HepG2 (cell line): ENCODE measurements at regions not wholly inside any gene's neighbourhood (a gene's known extent, or its start where the extent isn't known, plus 50 kb on each side); places are given as distances from the start of the nearest gene placed in this dataset.

Source experiments
- ATAC-seq: fragments of 200-7000 bp; cut with Tn5 transposase; 3 replicates; pipeline ENCODE4 v1.9.1; 2020; ENCODE audit warnings: mild to moderate bottlenecking, moderate library complexity
- BruUV-seq: library from RNA; stranded (reverse); fragments of 400-500 nt; replicated peaks from 2 replicates; lab custom pipeline; 2021; lab: Mats Ljungman, UMichigan
- CTCF ChIA-PET: fragments of 300-600 bp; formaldehyde crosslinking; extraction: SDS; loops from one replicate; lab custom pipeline; 2021; ENCODE audit warnings: low total read pairs, inconsistent platforms, low intra/inter-chr PET ratio; lab: Yijun Ruan, JAX
- POLR2A ChIA-PET: fragments of 350-600 bp; sonication (Branson Sonifier 250); formaldehyde crosslinking; loops from one replicate; lab custom pipeline; 2020; ENCODE audit warnings: antibody characterized with exemption, inconsistent platforms; lab: Yijun Ruan, JAX
- DNase-seq: peaks from one replicate; pipeline ENCODE4 v3.0.0-alpha.2; 2015; ENCODE audit warnings: low spot score
- FAIRE-seq: peaks from 3 replicates; lab custom pipeline; 2011; peaks lifted over from hg19 to GRCh38; lab: Jason Lieb, UNC
- H2AFZ ChIP-seq: one replicate; pipeline ENCODE4 v1.6.1; 2011; ENCODE audit warnings: low read length, inconsistent platforms
- H3K27ac ChIP-seq: fragments of 300-600 bp; 3 replicates; pipeline ENCODE4 v1.8.0; 2011; ENCODE audit warnings: mixed run types, mild to moderate bottlenecking, mixed read lengths, low read length, inconsistent platforms; ENCODE audit not compliant: insufficient read depth; ENCODE audit errors: extremely low read length
- H3K27me3 ChIP-seq, 2 experiments: fragments of 200-600 bp in 1 of 2; 2 replicates in 1 of 2; 3 replicates in 1 of 2; pipeline versions ENCODE4 v1.6.0 to v1.8.0; 2011; ENCODE audit warnings: low read length in 2 of 2, mild to moderate bottlenecking in 2 of 2, moderate library complexity in 2 of 2, inconsistent platforms in 1 of 2; ENCODE audit not compliant: insufficient read depth in 2 of 2, control insufficient read depth in 1 of 2
- H3K36me3 ChIP-seq, 2 experiments: fragments of 200-600 bp in 1 of 2; replicated peaks in 1 of 2; 2 replicates in 1 of 2; 3 replicates in 1 of 2; pipeline versions ENCODE4 v1.5.1 to v1.8.0; 2011; ENCODE audit warnings: low read length in 2 of 2, inconsistent platforms in 1 of 2; ENCODE audit not compliant: insufficient read depth in 2 of 2, control insufficient read depth in 1 of 2
- H3K4me1 ChIP-seq: 2 replicates; pipeline ENCODE4 v1.5.1; 2012; ENCODE audit warnings: low read length, inconsistent platforms; ENCODE audit not compliant: insufficient read depth
- H3K4me2 ChIP-seq: 2 replicates; pipeline ENCODE4 v1.6.0; 2011; ENCODE audit warnings: low read depth, low read length, inconsistent platforms
- H3K4me3 ChIP-seq, 3 experiments: fragments of 200-600 bp in 1 of 3; sonication (generic), shearing (Covaris generic) in 1 of 3; replicated peaks in 1 of 3; 2 replicates each; pipeline ENCODE4 v1.5.1; 2011 to 2016; ENCODE audit warnings: low read length in 3 of 3, inconsistent platforms in 2 of 3, low read depth in 2 of 3, mild to moderate bottlenecking in 2 of 3, control low read depth in 1 of 3, mixed read lengths in 1 of 3; ENCODE audit not compliant: insufficient read depth in 1 of 3
- H3K79me2 ChIP-seq: one replicate; pipeline ENCODE4 v1.6.1; 2011; ENCODE audit warnings: low read length, inconsistent platforms; ENCODE audit not compliant: insufficient read depth
- H3K9ac ChIP-seq: 2 replicates; pipeline ENCODE4 v1.6.0; 2011; ENCODE audit warnings: mild to moderate bottlenecking, low read depth, low read length, inconsistent platforms; ENCODE audit not compliant: insufficient read depth
- H3K9me3 ChIP-seq: 2 replicates; pipeline ENCODE4 v1.5.1; 2012; ENCODE audit warnings: mild to moderate bottlenecking, low read length
- H4K20me1 ChIP-seq: 2 replicates; pipeline ENCODE4 v1.6.0; 2011; ENCODE audit warnings: inconsistent platforms, mild to moderate bottlenecking, low read length, moderate library complexity; ENCODE audit not compliant: insufficient read depth
- ETS1 ChIP-seq: sonication (generic); formaldehyde crosslinking; IDR thresholded peaks from 2 replicates; pipeline ENCODE4 v1.4.0; 2020; ENCODE audit warnings: missing genetic modification reagents
- FOXP4 ChIP-seq: sonication (generic); formaldehyde crosslinking; IDR thresholded peaks from 2 replicates; pipeline ENCODE4 v1.4.0; 2020; ENCODE audit warnings: missing genetic modification reagents
- MED8 ChIP-seq: sonication (generic); formaldehyde crosslinking; IDR thresholded peaks from 2 replicates; pipeline ENCODE4 v1.8.1; 2023; ENCODE audit warnings: mild to moderate bottlenecking, missing genetic modification reagents; ENCODE audit not compliant: insufficient replicate concordance
- NFKB2 ChIP-seq: sonication (generic); formaldehyde crosslinking; IDR thresholded peaks from 2 replicates; pipeline ENCODE4 v1.4.0; 2020; ENCODE audit warnings: missing genetic modification reagents, borderline replicate concordance
- SMARCC2 ChIP-seq: fragments of 450-650 bp; IDR thresholded peaks from 2 replicates; pipeline ENCODE4 v1.6.1; 2017; ENCODE audit warnings: antibody characterized with exemption, mild to moderate bottlenecking
- SP5 ChIP-seq: IDR thresholded peaks from 2 replicates; pipeline ENCODE4 v1.6.1; 2016; ENCODE audit warnings: low read depth, borderline replicate concordance
- ZBTB38 ChIP-seq: sonication (generic); formaldehyde crosslinking; IDR thresholded peaks from 2 replicates; pipeline ENCODE4 v1.5.1; 2020; ENCODE audit warnings: mild to moderate bottlenecking, missing genetic modification reagents
- ZFAT ChIP-seq: sonication (generic); formaldehyde crosslinking; conservative IDR thresholded peaks from 2 replicates; pipeline ENCODE4 v1.8.1; 2023; ENCODE audit warnings: missing genetic modification reagents, inconsistent platforms
- ZFP36L1 ChIP-seq: sonication (generic); formaldehyde crosslinking; IDR thresholded peaks from 2 replicates; pipeline ENCODE4 v1.8.0; 2022; ENCODE audit warnings: mild to moderate bottlenecking, missing genetic modification reagents, moderate library complexity
- ZMAT5 ChIP-seq: sonication (generic); formaldehyde crosslinking; IDR thresholded peaks from 2 replicates; pipeline ENCODE4 v1.5.0; 2020; ENCODE audit warnings: mild to moderate bottlenecking, low read depth, missing genetic modification reagents, borderline replicate concordance
- ZNF18 ChIP-seq: sonication (generic); formaldehyde crosslinking; IDR thresholded peaks from 2 replicates; pipeline ENCODE4 v1.8.0; 2022; ENCODE audit warnings: mild to moderate bottlenecking, missing genetic modification reagents; ENCODE audit not compliant: insufficient replicate concordance
- ZNF207 ChIP-seq: fragments of 450-650 bp; IDR thresholded peaks from 2 replicates; pipeline ENCODE4 v1.6.1; 2016; ENCODE audit warnings: antibody characterized with exemption, borderline replicate concordance
- ZNF335 ChIP-seq: sonication (generic); formaldehyde crosslinking; IDR thresholded peaks from 2 replicates; pipeline ENCODE4 v1.4.0; 2020; ENCODE audit warnings: missing genetic modification reagents
- ZNF432 ChIP-seq: sonication (generic); formaldehyde crosslinking; IDR thresholded peaks from 2 replicates; pipeline ENCODE4 v1.5.0; 2020; ENCODE audit warnings: missing genetic modification reagents, mild to moderate bottlenecking, borderline replicate concordance
- WGBS: methylation state at CpG from one replicate; pipeline ENCODE4 v1.1.6; 2017; ENCODE audit warnings: low lambda C conversion rate; 5-methylcytosine and 5-hydroxymethylcytosine counted together
- in situ Hi-C: cut with HindIII; loops from 2 replicates; pipeline ENCODE4 v1.10.0; 2017; ENCODE audit warnings: low pct_unique_long_range_greater_than_20kb; ENCODE audit not compliant: extremely low pct_ligation_motif_present
- intact Hi-C: fragments of 100-400 bp; cut with micrococcal nuclease; formaldehyde crosslinking; loops from one replicate; pipeline ENCODE4 v1.10.0; 2022; ENCODE audit not compliant: unreplicated experiment
- TF ChIP-seq, protein P1 (sequence below): IDR thresholded peaks from 2 replicates; pipeline ENCODE4 v1.6.1; 2016

- Histone ChIP-seq H3K9me3 (no peaks in the 10 kb centered on the region), H3K4me3 (no peak overlapping the region), H4K20me1 (no peaks in the 10 kb centered on the region), H3K4me1 (peaks cover 3% of the 10 kb centered on the region), H3K27ac (no peak overlapping the region), H3K4me2 (no peak overlapping the region), H3K27me3 (peaks cover 2 to 9% of the 10 kb centered on the region in 2 experiments; a peak in 1 of 5 replicates), H2AFZ (no peak overlapping the region), H3K79me2 (no peaks in the 10 kb centered on the region), H3K9ac (no peak overlapping the region), H3K36me3 (no peaks in the 10 kb centered on the region)
- DNase-seq (no peak), ATAC-seq (no peak), FAIRE-seq (no peak)
- CTCF ChIA-PET = no interaction called here
- POLR2A ChIA-PET = no interaction called here
- 31% methylated on average over 1 of the region's 1 CpG for WGBS
- in situ Hi-C loops (no loop called here), intact Hi-C loops (no loop called here)
- no TSS peak for BruUV-seq
- TF ChIP-seq ZNF18 (CRISPR knock-in tag) = no peak
- TF ChIP-seq ZNF335 (CRISPR knock-in tag) = no peak
- no peak for TF ChIP-seq ZNF432 (CRISPR knock-in tag)
- TF ChIP-seq ZNF207 = no peak
- TF ChIP-seq FOXP4 = no peak
- no peak for TF ChIP-seq ZBTB38 (CRISPR knock-in tag)
- TF ChIP-seq, protein P1, sequence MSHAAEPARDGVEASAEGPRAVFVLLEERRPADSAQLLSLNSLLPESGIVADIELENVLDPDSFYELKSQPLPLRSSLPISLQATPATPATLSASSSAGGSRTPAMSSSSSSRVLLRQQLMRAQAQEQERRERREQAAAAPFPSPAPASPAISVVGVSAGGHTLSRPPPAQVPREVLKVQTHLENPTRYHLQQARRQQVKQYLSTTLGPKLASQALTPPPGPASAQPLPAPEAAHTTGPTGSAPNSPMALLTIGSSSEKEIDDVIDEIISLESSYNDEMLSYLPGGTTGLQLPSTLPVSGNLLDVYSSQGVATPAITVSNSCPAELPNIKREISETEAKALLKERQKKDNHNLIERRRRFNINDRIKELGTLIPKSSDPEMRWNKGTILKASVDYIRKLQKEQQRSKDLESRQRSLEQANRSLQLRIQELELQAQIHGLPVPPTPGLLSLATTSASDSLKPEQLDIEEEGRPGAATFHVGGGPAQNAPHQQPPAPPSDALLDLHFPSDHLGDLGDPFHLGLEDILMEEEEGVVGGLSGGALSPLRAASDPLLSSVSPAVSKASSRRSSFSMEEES (CRISPR knock-in tag) = no peak
- TF ChIP-seq MED8 (CRISPR knock-in tag) = no peak
- TF ChIP-seq ZFAT (CRISPR knock-in tag) = no peak
- TF ChIP-seq ETS1 (CRISPR knock-in tag) = no peak
- no peak for TF ChIP-seq SMARCC2
- no peak for TF ChIP-seq NFKB2 (CRISPR knock-in tag)
- TF ChIP-seq ZFP36L1 = no peak
- no peak for TF ChIP-seq SP5
- no peak for TF ChIP-seq ZMAT5
These were observed 103.4 kb upstream of the SLC22A23 start for GRCh38 chr6:3560211-3560610.
